ENCODE measurements at regions not wholly inside any gene's neighbourhood (a gene's known extent, or its start where the extent isn't known, plus 50 kb on each side); places are given as distances from the start of the nearest gene placed in this dataset.
A peak's percentile ranks its signal among the peaks of the same experiment; 100 is the strongest.

DNA sequence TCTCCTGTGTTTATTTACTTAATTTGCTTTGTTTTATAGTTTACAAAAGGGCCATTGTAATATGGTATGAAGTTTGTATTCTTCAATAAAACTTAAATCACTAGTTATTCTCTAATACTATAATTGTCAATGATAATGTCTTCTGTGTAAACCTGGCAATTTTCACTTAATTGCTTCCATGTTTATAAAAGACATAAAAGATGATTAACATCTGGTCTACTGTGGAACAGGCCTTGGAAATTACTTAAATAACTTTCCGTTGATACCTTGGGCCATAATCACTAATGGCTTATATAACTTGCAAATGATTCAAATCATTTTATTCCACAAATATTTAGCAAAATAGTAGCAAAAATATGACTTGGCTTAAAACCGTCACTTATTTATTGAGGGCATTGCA is 743.8 kb downstream of the DSC3 start:
- DNase-seq: no peak

DNA sequence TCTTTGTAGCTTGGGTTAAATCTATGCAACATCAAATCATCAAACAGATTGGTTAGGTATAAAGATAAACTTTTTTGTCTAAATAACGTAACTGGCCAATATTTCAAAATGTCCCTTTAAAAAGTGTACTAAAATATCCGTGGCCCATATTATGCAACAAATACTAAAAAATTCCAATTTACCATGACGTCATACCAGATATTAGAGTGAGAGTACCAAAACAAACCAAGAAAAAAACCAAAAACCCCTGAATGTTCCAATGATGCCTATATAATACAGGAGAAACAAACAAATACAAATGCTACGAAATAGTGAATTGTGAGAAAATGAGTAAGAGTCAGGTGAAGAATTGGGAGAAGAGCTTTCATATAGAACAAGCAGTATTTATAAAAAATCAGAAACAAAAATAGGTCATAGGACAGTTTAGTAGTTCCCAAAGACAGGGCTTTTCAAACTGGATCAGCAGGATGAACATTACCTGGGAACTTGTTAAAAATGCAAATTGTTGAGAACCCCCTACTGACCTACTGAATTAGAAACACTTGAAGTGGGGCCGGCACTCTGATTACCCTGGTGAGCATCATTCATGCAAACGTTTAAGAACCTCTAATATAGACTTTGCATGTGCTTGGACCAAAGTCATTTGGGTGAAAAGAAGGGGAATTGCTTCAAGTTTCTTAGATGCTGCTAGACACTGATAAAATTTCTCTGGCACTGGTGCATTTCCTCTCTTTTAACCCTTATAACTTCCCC is 753.7 kb downstream of the DSC3 start:
- DNase-seq: no peak

DNA sequence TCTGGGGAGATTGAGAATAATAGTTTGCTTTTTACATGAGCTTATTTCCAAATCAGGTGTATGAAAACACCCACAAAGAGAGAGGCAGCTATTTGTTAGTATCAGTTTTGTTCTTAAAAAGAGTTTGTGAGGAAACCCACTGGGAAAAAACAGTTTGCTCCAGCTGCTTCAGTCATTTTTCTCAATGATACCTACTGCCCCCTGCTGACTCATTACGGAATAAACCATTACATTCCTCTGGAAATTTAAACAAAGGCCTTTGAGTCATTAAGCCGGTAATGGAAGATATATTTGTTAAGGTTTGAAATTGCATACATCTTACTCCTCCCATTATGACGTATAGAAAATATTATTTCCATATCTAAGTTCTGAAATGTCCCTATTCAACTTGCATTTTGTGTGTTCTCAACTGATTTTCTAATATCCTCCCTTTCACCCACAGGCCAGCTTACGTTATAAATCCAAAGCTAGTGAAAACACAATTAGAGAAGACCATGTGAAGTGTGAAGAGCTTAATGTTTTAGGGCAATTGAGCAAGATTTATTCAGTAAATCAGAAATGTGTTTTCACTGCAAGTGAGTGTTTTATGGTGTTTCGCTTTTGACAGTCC is 761.6 kb downstream of the DSC3 start:
- peak; percentile 91 for DNase-seq

DNA sequence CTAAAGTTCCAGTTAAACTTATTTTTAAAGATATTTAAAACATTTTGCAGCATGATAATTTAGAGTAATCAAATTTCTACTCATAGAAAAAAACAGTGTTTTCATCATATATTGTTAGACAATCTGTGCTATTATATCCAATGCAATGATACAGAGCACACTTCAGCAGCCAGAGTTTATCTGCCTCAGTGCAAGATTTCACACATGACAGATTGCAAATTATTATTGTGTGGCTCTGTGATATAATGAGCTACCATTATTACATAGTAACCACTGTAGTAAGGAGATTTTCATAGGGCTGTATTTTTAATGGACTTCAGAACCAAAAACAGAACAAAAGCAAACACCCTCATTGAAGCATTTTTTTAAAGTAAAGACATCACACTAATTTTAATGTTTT is 762.4 kb downstream of the DSC3 start:
- DNase-seq: no peak

DNA sequence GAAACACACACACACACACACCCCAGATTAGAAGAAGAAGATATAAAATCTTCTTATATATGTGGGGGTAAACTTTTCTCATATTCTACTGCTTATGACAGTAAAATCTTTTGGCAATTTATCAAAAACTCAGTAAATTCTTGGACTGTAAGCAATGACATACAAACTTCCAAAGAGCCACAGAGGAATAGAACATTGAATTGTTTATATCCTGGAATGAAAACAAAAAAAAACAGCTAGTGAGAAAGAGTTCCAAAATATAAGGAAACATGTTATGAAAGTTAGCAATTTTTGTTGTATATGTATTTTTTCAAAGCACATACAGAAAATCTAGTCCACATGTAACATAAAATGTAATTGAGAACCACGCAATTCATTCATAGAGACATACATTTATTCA is 764.9 kb downstream of the DSC3 start:
- no peak for DNase-seq

DNA sequence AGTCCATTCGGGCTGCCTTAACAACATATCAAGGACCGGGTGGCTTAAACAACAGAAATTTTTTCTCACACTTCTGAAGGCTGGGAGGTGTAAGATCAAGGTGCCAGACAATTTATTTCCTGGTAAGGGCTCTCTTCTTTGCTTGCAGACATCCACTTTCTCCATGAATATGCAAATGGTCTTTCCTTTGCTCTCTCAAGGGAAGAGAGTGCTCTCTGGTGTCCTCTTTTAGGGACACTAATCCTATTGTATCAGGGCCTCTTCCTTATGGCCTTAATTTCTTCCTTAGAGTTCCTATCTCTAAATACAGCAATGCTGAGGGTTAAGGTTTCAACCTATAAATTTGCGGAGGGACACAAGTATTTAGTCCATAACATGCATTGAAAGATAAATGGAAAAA is 770.8 kb downstream of the DSC3 start:
- peak; percentile 35 for DNase-seq

DNA sequence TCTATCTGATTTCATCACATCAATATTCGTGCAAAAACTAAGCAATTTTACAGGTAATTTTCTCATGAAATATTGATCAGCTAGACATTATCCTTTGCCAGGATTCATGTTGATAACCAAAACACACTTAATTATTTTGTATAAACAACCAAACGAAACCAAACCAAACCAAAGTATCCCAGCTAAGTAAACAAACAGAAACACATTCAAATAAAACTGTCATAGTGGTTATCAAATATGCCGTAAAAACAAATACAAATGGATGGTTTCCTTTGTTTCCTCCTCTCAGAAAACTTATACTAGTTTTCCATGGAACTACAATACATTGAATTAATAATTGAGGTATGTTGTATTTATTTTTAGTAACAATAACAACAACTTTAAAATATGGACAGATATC is 777.4 kb downstream of the DSC3 start:
- DNase-seq: no peak

DNA sequence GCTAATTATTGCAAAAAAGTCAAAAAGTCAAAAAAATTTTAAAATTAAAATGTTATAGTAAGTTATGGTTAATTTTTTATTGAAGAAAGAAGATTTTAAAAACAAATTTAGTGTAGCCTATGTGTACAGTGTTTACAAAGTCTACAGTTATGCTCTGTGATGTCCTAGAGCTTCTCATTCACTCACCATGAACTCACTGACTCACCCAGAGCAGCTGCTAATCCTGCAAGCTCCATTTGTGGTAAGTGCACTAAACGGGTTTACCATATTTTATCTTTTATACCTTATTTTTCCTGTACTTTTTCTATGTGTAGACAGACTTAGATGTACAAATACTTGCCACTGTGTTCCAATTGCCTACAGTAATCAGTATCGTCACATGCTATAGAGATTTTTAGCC is 788.2 kb downstream of the DSC3 start:
- no peak for DNase-seq

DNA sequence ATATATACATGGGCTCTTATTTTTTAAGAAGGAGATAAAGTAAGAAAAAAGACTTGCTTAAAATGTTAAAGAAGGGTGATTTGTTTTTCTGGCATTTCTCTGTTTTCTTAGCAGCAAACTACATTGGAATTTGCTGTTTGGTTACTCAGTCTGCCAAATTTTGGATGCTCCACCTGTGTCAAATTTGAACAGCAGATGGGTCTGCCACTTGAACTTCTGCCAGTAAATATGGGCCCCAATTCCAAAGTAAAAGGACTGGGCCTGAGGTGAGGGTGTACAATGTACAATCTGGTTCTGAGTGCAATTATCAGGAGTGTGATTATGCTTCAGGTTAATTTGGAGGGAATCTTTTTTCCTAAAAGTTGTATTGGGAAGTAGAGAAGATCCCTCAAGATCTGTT is 794.5 kb downstream of the DSC3 start:
- DNase-seq: no peak

DNA sequence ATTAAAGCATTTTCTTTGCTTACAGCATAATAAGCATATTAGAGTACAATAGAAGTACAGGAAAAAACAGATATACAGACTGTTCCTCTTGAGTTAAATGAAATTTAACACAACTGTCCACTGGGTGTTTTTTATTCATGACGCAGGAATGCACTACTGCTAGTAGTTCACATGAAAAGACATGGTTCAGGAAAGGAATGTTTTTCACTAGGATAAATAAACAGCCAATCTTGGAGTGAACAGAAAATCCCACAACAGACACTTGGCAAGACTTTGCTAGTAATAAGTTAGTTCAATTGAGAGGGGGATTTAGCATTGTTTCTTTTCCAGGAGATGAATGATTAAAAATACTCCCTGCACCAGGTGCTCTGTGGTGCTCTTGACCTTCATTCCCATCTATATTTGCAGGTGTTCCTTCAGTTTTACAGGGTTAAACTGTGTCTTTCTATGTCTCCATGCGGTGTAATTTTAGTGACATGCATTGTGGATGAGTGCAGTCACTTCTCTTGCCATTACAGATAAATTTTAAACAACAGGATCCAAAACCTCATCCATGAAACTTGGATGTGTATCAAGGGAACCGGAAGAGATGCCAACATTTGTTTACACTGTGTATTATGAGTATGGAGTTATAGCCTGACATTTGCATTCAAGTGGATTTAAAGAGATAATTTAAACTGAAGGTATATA is 796.6 kb downstream of the DSC3 start:
- DNase-seq: peak; percentile 81

DNA sequence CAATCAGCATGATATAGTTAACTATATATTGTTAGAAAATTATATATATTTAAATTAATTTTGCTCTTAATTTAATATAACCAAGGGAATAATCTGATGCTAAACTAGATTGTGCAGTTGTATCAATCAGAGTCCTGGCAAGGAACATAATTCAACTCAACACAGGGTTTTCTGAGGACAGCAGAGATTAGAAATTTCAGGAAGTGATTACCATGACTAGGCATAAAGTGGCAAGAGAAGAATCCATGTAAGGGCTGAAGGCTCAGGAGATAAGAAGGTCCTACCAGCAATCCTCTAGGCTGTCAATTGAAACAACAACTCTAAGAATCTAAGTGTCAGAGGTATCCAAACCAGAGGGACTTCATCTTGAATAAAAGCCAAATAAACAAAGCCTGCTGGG is 807.8 kb downstream of the DSC3 start:
- no peak for DNase-seq

DNA sequence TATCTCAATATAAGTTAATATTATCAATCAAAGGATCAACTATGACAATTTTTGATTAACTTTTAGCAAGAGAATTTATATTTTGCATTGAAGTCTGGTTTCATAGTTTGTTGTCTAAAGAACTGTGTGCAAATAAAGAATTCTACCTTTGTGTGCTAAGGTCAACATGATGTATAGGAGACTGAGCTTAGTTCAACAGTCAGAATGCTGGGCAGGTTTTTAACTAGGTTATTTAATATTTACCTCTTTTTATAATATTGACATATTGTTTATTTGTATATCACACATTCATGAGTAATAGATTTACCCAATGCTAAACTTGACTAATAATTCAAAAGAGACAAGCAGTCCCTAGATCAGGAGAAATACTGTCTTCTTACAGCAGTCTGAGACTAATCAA is 831.4 kb downstream of the DSC3 start:
- no peak for DNase-seq

DNA sequence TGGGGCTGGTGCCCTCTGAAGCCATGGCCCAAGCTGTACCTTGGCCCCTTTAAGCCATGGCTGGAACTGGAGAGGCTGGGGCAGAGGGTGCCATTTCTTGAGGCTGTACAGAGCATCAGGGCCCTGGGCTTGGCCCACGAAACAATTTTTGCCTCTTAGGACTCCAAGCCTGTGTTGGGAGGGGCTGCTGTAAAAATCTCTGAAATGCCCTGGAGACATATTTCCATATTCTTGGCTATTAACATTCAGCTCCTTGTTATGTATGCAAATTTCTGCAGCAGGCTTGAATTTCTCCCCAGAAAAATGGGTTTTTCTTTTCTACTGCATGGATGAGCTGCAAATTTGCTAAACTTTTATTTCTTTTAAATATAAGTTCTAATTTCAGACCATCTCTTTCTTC is 834.0 kb downstream of the DSC3 start:
- no peak for DNase-seq

DNA sequence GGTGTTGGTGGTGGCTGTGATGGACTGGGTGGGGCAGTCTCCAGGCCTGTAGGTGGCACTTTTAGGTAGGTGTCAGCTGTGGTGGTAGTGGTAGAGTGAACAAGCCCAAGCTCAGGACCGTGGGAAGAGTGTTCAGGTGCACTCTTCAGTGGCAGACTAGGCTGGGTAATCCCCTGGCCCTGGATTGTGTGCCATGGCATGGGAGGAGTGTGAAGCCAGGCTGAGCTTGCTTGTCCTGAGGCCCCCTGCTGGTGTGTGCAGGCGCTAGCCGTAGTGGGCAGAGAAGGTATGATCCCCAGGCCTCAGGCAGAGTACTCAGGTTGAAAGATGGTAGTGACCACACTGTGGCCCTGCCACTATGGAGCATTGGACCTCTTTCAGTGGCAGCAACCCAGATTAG is 850.3 kb downstream of the DSC3 start:
- DNase-seq: no peak

DNA sequence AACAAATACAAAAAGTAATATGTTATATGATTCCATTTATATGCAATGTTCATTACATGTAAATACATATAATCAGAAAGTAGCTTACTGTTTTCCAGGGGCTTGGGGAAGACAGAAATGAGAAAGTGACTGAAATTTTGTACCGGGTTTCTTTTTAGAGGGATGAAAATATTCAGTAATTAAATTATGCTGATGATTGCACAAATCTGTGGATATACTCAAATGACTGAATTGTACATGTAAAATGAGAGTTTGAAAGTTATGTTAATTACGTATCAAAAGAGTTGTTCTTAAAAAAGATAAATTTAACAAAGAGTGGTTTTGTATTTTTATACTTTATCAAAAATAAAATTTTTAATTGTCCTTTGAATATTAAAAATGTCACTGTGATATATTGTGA is 856.3 kb downstream of the DSC3 start:
- DNase-seq: no peak

DNA sequence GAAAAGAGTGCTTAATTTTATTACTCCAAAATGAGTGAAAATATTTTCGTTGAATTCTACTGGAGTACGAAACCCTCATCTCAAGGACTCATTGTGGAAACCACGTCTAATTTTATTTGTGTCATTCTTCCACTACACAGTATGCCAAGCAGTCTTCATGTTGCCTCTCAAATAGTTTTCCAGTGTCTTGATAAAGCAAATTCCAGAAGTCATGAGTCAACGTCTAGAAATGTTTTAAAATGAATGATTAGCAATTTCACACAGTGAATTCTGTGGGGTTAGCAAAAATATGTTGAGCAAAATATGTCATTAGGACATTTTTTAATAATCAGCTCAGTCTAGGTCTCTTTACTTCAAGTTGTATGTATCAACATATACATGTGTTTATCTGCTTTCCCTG is 865.5 kb downstream of the DSC3 start:
- no peak for DNase-seq

DNA sequence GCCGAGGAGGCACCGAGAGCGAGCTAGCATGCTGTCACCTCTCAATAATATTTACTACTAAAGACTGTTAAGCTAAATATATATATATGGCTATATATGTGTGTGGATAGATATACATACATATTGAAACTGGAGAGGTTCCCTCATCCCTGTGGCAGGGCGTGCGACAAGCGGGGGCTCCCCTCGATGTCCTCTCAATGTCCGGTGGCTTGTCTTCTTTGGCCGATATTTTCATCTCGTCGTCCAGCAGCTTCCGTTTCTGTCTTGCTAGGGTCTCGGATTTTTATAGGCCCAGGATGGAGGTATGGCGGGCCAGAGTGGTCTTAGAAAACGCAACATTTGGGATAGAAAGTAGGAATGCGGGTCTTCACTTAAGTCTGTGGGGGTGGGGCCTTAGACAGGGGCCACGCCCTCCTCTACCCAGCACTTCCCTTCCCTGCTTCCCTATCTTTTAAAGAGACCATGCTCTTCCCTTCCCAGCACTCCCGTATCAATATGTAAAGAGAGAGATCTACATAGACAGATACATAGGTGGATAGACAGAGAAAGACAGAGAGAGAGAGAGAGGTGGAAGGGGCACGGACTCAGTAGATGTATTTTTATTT is 866.8 kb downstream of the DSC3 start:
- DNase-seq: peak; percentile 95

DNA sequence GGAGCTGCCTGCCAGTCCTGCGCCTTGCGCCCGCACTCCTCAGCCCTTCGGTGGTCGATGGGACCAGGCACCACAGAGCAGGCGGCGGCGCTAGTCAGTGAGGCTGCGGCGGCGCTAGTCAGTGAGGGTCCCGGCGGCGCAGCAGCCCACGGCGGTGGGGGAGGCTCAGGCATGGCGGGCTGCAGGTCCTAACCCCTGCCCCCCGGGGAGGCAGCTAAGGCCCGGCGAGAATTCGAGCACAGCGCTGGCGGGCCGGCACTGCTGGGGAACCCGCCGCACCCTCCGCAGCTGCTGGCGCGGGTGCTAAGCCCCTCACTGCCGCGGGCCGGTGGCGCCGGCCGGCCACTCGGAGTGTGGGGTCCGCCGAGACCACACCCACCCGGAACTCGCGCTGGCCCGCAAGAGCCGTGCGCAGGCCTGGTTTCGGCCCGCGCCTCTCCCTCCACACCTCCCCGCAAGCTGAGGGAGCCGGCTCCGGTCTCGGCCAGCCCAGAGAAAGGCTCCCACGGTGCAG is 867.4 kb downstream of the DSC3 start:
- peak; percentile 83 for DNase-seq

DNA sequence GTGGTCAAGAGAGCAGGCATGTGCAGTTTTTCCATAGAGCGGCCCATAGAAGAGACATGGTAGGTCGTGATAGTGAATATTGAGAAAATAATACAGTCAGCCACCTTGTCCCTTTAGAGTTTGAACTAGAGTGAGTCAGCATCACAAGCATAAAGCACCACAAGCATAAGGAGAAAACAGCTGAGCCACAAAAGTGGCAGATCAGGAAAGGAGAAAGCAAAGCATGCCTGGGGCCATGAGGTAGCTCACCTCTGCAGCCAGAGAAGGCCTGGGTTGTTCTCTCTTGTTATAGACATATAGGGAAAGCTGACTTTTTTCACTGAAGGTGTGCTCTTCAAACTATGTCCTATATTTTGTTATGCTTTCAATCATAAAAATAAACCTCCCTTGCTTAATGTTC is 879.0 kb downstream of the DSC3 start:
- DNase-seq: no peak

DNA sequence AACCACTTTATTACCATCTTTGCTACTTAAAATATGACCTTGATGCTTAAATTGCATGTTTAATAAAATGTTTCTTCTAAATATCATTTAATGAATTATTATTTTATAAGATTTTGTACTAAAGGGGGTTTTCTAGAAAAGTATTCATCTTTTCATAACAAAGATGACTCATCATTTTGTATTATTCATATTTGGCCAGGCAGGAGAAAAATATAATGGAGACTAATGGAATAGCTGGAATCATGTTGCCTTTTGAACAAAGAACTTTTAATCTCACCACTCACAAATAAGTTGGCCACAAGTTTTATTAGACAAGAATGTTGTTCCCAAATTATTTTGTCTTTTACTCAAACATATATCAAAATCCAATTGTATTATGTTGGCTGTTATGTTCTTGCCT is 882.4 kb downstream of the DSC3 start:
- no peak for DNase-seq

DNA sequence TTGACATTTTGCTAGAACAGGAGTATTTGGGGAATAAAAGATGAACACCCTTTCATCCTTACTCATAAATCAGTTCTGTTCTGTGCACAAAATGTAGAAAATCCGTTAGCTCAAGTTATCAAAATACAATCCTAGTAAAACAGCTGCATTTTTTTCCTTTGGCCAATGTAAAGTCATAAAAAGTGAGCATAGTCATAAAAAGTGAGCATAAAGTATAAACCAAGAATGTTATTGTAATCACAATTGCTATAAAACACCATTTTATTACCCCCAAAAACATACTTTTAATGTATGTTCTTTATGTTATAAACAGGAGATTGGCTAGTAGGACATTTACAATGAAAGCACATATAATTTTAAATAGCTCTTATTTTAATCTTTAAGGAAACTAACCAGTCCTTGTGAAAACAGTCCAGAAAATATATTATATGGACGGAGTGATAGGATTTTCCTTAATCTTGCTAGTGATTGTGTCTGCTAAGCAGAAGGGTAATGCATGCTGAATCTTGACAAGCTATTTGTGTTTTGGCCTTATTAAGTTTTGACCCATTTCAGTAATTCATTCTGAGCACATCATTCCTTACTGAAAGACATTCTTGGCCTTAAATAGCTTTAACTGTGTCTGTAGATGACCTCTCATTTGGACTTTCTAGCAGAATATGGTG is 891.8 kb downstream of the DSC3 start:
- DNase-seq: no peak

DNA sequence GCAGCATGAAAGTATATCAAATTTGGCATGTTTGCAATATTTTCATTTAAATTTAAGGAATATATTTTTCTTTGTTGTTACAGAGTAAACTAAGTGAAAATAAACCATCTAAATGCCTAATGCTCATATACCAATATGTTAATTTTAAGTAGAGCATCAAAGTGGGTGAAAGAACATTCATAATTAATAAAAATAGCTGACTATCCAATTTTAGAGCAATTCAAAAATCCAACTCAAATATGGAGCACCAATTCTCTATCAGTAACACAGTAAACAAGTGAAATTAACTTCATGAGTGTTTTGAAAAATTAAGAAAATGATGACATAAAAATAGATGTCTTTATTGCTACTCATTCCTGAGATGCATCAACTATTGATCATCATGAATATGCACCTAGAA is 893.0 kb downstream of the DSC3 start:
- no peak for DNase-seq

DNA sequence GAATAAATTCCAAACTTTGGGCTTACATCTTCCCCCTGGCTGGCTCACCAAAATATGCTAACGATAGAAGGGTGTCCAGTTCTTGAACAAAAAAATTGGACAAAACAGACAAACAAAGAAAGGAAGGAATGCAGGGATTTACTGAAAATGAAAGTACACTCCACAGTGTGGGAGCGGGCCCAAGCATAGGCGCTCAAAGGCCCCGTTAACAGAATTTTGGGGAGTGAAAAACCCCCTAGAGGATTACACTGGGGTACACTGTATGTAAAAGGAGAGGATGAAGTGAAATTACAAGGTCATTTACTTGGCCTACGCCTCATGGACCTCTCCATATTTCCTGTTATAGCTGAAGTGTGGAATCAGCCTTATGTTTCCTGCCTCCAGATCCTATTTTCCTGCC is 899.7 kb downstream of the DSC3 start:
- no peak for DNase-seq
